GM18868 (cell line): ENCODE measurements at regions not wholly inside any gene's neighbourhood (a gene's known extent, or its start where the extent isn't known, plus 50 kb on each side); places are given as distances from the start of the nearest gene placed in this dataset.
"Not testable (repeated sequence)": the region's sequence is repeated elsewhere in the genome, so short reads cannot be mapped to it uniquely, and the experiment has no call there.

Source experiments
- ATAC-seq: cut with Tn5 transposase; IDR thresholded peaks from one replicate; pipeline ENCODE4 v1.9.1; 2021; ENCODE audit warnings: mild to moderate bottlenecking, moderate library complexity; ENCODE audit not compliant: unreplicated experiment

DNA sequence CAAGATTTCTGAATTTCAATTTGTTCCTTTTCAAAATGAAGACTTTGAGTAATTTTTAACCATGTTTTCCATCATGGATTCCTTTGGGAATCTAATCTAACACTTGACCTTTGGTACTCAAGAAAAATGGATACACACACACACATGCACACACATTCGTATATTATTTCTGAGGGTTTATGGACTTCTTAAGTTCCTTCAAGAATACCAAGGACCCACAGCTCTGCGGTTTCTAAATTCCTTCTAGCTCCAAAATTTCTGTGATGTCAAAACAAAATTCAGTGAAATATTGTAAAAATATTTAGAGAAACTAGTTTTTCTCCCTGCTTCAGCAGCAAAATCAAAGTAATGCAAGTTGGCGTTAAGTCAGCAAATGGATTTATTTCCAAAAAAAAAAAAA, 98.3 kb upstream of the FAM13C start:
- ATAC-seq: no peak

DNA sequence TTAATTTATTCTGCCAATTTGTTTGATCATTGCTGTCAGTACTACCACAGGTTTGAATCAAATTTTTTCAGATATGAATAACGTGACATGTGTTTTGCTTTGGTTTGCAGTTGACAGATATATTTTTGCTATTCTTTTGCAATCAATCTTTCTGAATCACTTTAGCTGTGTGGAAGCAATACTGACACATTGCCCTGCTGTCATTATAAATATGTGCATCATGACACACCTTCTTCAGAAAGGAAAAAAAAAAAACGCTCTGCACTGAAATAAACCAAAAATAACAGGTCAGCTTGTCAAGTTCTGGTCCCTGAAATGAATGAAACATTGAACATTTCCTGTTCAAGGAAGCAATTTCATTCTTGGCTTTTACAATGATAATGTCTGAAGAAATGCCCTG, 93.8 kb upstream of the FAM13C start:
- ATAC-seq: no peak

DNA sequence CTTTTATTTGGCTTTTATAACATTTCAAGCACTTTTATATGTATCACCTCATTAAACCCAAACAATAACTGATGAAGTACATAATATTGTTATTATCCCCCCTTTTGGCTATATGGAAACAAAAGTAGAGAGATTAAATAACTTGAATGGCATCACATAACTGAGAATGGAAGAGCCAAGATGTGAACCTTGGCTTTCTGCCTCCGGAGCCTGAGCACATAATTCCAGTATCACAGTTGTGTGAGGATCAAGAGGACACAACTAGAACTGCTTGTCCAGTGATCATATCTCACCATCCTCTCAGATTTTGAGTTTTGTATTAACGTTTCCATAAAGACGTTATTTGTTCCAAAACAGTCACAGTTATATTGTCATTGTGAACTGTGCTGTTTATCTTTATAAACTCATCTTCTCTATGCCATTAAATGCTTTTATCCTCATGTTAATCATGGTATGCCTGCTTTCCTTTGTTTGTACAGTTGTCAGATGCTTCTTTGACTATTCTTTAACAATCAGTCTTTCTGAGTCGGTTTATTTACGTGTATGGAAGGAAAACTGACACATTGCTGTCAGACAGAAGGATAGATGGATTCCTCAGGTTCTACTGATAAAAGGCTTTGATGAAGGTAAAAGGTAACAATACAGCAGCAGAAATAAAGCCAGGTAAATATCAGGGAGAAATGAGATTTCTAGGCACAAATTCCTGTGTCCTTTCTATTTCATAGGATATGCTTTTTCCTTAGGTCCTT, 92.0 kb upstream of the FAM13C start:
- no peak for ATAC-seq

DNA sequence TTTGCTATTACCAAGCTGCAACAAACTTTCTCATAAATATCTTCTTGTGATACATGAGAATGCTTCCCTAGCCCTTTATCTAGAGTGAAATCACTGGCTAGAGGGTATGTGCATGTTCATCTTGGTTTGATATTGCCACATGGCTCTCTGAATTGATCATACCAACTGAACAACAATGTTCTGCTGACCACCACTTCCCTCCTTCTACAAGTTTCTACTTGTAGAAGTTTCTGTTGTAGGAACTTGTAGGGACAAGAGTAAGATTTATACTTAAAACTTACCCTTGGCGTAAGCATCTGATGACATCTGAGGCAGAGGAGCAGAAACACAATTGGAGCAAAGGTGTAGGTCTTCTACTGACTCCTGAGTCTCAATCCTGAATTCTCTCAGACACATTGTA, 86.3 kb upstream of the FAM13C start:
- ATAC-seq: no peak

DNA sequence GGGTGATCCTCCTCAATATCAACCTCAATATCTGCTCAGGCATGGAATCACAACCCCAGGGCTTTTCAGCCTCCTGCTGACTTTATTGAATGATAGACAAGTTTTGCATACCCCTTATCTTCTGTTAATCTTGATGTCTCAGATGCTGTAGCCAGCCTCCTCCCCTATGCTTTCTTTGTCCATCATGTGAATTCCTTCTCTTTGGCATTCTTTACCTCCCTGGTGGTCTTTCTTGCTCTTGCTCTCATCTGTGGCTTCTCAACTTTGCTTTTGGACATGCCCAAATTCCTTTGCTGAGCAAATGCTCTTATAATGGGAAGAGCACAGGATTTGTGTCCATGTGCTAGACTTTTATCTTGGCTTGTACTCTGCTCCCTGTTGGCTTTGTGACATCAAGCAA, 73.4 kb upstream of the FAM13C start:
- no peak for ATAC-seq

DNA sequence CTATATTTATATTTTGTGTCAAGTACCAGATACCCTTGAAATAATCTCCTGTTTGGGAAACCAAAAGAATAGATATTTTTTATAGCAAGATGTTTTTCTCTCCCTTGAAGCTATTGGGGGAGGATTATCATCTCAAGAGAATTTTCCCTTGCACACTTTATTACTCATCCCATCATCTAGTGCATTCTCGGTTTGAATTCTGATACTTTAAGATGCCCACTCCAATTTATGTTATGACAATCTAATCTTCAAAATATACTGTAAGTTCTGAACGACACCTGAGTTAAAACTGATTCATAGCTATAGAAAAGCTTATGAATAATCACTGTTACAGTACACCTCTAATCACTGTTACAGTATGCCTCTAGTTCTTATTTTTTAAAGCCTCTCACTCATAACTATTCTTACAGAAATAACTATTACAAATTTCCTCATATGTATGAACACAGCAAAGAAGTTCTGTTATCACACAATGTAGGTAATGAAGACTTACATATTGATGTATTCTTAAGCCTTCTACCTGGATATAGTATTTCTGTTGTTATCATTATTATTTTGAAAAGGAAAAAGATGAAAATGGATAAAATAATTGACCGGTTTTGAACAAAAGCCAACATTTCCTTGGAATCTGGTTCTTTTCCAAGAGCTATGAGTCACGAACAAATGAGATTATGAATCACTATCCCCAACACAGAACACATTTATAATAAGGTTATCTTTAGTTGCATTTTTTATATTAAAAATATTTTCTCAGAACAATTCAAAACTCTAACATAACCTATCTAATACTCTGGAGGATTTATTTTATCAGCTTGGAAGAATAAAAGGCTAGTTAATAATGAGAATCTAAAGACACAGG, 72.3 kb upstream of the FAM13C start:
- ATAC-seq: no peak

DNA sequence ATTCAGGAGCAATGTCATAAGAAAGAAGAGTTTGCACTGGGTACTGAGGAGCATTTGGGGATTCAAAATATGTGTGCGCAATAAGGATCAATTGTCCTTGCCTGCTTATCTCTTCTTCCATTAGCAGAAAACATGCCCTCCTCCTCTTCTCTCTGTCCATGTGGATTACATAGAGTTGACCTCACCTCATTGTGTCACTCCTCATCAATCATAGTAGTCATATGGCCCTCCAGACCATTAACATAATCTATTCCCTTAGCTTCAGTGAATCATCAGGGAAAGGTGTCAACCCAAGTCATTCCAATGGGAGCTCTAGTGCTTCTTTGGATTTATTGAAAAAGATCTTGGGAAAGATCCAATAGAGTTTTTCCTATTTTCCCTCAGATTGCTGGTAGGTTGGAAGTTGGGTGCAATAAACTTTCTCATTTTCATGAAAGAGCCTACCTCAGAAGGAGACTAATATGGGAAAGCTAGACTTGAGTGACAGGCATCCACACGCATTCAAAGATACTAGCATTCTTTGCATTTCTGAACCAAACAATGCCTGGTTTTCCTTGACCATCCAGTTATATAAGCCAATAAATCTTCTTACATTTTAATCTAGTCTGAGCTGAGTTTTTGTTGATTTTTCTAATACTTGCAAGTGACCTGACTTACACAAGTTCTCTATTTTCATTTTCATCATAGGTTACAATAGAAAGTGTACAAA, 71.5 kb upstream of the FAM13C start:
- no peak for ATAC-seq

DNA sequence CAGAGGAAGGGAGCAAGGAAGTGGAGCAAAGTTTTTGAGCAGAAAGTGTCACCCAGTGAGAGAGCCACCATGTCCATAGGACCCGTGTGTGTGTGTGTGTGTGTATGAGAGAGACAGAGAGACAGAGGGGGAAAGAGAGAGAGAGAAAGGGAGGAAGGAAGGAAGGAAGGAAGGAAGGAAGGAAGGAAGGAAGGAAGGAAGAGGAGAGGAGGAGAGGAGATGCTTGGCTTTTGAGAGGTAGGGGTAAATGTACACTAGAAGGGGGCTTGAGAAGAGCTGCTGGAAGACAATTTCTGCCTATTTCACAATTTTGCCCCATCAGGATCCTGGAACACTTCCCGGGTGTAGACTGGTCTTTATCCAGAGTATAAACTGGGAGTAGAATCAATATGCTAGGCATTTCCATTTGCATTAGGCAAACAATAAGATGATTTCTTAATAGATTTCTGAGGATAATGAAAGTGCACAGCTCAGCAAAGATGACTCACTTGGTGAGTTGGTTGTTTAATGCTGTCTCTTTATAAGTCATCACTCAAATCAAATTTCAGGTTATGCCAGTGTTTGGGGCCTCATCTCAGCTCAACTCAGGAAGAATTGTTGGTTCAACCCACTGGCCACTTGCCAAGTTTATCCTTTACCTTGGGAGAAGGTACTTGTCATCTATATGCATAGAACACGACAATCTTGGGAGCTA, 70.0 kb upstream of the FAM13C start:
- no peak for ATAC-seq

DNA sequence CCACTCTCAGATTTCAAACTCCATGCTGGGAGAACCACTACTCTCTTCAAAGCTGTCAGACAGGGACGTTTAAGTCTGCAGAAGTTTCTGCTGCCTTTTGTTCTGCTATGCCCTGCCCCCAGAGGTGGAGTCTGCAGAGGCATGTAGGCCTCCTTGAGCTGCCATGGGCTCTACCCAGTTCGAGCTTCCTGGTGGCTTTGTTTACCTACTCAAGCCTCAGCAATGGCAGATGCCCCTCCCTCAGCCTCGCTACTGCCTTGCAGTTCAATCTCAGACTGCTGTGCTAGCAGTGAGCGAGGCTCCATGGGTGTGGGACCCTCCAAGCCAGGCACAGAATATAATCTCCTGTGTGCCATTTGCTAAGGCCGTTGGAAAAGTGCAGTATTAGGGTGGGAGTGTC, 51.4 kb upstream of the FAM13C start:
- not testable (repeated sequence) for ATAC-seq
